CD8-positive, alpha-beta memory T cell (primary cell): ENCODE measurements at regions not wholly inside any gene's neighbourhood (a gene's known extent, or its start where the extent isn't known, plus 50 kb on each side); places are given as distances from the start of the nearest gene placed in this dataset.

Experiments used
- CTCF ChIA-PET: fragments of 350-600 bp; sonication (Branson Sonifier 250); formaldehyde crosslinking; loops from one replicate; lab custom pipeline; 2021; ENCODE audit warnings: antibody characterized with exemption; lab: Charles Lee
- POLR2A ChIA-PET: fragments of 350-600 bp; sonication (Branson Sonifier 250); formaldehyde crosslinking; loops from one replicate; lab custom pipeline; 2021; ENCODE audit warnings: antibody characterized with exemption; lab: Charles Lee
- DNase-seq, 5 donors: peaks; one replicate each; pipeline versions ENCODE4 v3.0.0 to v3.0.0-alpha.2; 2020 to 2022; ENCODE audit warnings: mixed read lengths in 1 of 5
- H3K27ac ChIP-seq: one replicate; pipeline ENCODE4 v1.7.0; 2013; ENCODE audit warnings: low read depth, mild to moderate bottlenecking, low read length, moderate library complexity
- H3K27me3 ChIP-seq: 2 replicates; pipeline ENCODE4 v1.7.0; 2013; ENCODE audit warnings: low read length, mild to moderate bottlenecking; ENCODE audit not compliant: insufficient read depth, poor library complexity, severe bottlenecking
- H3K36me3 ChIP-seq: 2 replicates; pipeline ENCODE4 v1.7.0; 2013; ENCODE audit warnings: mild to moderate bottlenecking, low read length, moderate library complexity; ENCODE audit not compliant: insufficient read depth
- H3K4me1 ChIP-seq: 2 replicates; pipeline ENCODE4 v1.7.0; 2013; ENCODE audit warnings: mild to moderate bottlenecking, low read length, moderate library complexity; ENCODE audit not compliant: insufficient read depth
- H3K4me3 ChIP-seq: 2 replicates; pipeline ENCODE4 v1.7.0; 2013; ENCODE audit warnings: mild to moderate bottlenecking, low read length
- H3K9me3 ChIP-seq: 2 replicates; pipeline ENCODE4 v1.7.0; 2013; ENCODE audit warnings: mild to moderate bottlenecking, low read length
- H3K27ac Mint-ChIP-seq, 8 donors: one replicate each; pipeline ENCODE4 v1.8.0; 2020 to 2021; ENCODE audit warnings: mixed read lengths in 8 of 8, mild to moderate bottlenecking in 6 of 8, inconsistent platforms in 3 of 8, moderate library complexity in 3 of 8
- H3K27me3 Mint-ChIP-seq, 2 donors: one replicate each; pipeline ENCODE4 v1.8.0; 2020 to 2021; ENCODE audit warnings: mixed read lengths in 2 of 2, mild to moderate bottlenecking in 1 of 2, moderate library complexity in 1 of 2
- H3K36me3 Mint-ChIP-seq, 3 donors: one replicate each; pipeline ENCODE4 v1.8.0; 2020 to 2021; ENCODE audit warnings: mixed read lengths in 3 of 3, inconsistent platforms in 1 of 3, mild to moderate bottlenecking in 1 of 3
- H3K4me1 Mint-ChIP-seq, 3 donors: one replicate each; pipeline ENCODE4 v1.8.0; 2020 to 2021; ENCODE audit warnings: mixed read lengths in 3 of 3, inconsistent platforms in 1 of 3, mild to moderate bottlenecking in 1 of 3
- H3K4me3 Mint-ChIP-seq, 7 donors: one replicate each; pipeline ENCODE4 v1.8.0; 2020 to 2021; ENCODE audit warnings: mixed read lengths in 7 of 7, mild to moderate bottlenecking in 6 of 7, moderate library complexity in 4 of 7, inconsistent platforms in 2 of 7
- H3K9me3 Mint-ChIP-seq, 5 donors: one replicate each; pipeline ENCODE4 v1.8.0; 2020 to 2022; ENCODE audit warnings: mixed read lengths in 5 of 5, mild to moderate bottlenecking in 3 of 5, moderate library complexity in 2 of 5, inconsistent platforms in 1 of 5

DNA sequence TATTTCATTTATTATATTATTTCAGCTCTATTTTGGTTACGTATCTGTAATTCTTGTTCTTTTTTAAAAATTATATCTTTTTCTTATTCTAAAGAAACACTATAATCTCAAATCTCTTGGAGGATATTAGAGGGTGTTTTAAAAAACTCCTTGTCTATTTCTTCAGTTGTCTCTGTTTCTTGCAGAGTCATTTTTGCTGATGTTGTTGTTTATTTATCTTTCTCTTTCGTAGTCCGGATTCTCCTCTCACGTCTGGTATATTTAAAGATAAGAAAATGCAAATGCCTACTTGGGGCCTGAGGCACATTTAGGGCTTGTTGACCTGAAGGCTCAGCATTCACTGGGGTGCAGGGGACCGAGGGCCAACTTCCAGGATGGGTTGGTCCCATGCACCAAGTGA is 181.2 kb upstream of the CTBP2 start:
- no peaks in the 10 kb centered on the region for H3K9me3 ChIP-seq
- no peak for DNase-seq
- POLR2A ChIA-PET = no interaction called here
- Mint-ChIP-seq H3K36me3 (no peaks in the 10 kb centered on the region), H3K27ac (no peak overlapping the region), H3K9me3 (peaks cover 0 to 7% (median 4%) of the 10 kb centered on the region in 5 donors), H3K4me3 (no peak overlapping the region), H3K4me1 (no peaks in the 10 kb centered on the region), H3K27me3 (peaks cover 3% of the 10 kb centered on the region in 2 donors)
- H3K27ac ChIP-seq = no peak overlapping the region
- H3K36me3 ChIP-seq = no peaks in the 10 kb centered on the region
- H3K4me1 ChIP-seq = no peaks in the 10 kb centered on the region
- H3K4me3 ChIP-seq = no peak overlapping the region
- CTCF ChIA-PET = no interaction called here
- H3K27me3 ChIP-seq = no peaks in the 10 kb centered on the region

DNA sequence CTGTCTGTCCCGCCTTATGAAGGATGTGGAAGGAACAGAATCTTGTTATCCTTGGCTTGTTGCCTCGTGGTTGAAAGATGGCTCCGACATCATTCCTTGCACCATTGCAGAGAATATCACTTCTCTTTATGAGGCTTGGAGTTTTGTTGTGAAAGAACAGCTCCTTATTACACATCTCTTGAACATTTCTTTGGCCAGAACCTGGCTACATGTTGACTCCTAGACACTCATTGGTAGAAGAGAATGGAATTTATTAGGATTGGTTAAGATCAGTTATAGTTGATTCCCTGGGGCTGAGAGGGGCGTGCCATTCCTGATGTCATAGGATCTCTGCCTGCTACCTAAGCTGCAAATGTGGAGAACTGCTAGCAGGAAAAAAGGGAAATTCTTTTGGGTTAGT is 180.5 kb upstream of the CTBP2 start:
- Histone ChIP-seq H3K9me3 (no peaks in the 10 kb centered on the region), H3K27me3 (no peaks in the 10 kb centered on the region), H3K36me3 (no peaks in the 10 kb centered on the region), H3K4me3 (no peak overlapping the region), H3K27ac (no peak overlapping the region), H3K4me1 (no peaks in the 10 kb centered on the region)
- Mint-ChIP-seq H3K9me3 (peaks cover 0 to 7% (median 4%) of the 10 kb centered on the region in 5 donors), H3K36me3 (no peaks in the 10 kb centered on the region), H3K27me3 (peaks cover 2 to 3% of the 10 kb centered on the region in 2 donors), H3K4me3 (no peak overlapping the region), H3K4me1 (no peaks in the 10 kb centered on the region), H3K27ac (no peak overlapping the region)
- CTCF ChIA-PET = no interaction called here
- POLR2A ChIA-PET = no interaction called here
- DNase-seq = no peak

DNA sequence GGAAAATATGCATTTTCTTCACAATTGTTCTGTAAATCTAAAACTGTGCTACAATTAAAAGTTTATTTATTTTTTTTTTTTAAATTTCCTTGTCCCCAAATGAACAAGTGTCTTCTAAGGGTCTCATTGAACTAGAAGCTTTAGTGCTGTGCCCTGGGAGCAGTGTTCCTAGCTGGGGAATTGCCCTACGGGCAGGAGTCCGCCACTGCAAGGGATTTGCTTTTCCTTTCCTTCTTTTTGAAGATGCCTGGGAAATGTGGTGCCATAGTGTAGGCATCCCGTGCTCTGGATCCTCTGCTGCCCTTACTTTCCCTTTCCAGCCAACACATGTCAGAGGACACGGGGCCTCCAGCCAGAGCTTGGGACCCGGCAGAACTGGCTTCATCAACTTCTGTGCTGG is 177.1 kb upstream of the CTBP2 start:
- no peak overlapping the region for H3K4me3 Mint-ChIP-seq
- no peaks in the 10 kb centered on the region for H3K4me1 Mint-ChIP-seq
- no peaks in the 10 kb centered on the region for H3K36me3 Mint-ChIP-seq
- H3K27me3 Mint-ChIP-seq = peaks cover 0 to 2% of the 10 kb centered on the region in 2 donors
- no peak for DNase-seq
- POLR2A ChIA-PET = no interaction called here
- peaks cover 0 to 7% (median 4%) of the 10 kb centered on the region in 5 donors for H3K9me3 Mint-ChIP-seq
- Histone ChIP-seq H3K27me3 (no peaks in the 10 kb centered on the region), H3K4me1 (no peaks in the 10 kb centered on the region), H3K36me3 (no peaks in the 10 kb centered on the region), H3K4me3 (no peak overlapping the region), H3K27ac (no peak overlapping the region), H3K9me3 (no peaks in the 10 kb centered on the region)
- H3K27ac Mint-ChIP-seq = no peak overlapping the region
- CTCF ChIA-PET = no interaction called here

DNA sequence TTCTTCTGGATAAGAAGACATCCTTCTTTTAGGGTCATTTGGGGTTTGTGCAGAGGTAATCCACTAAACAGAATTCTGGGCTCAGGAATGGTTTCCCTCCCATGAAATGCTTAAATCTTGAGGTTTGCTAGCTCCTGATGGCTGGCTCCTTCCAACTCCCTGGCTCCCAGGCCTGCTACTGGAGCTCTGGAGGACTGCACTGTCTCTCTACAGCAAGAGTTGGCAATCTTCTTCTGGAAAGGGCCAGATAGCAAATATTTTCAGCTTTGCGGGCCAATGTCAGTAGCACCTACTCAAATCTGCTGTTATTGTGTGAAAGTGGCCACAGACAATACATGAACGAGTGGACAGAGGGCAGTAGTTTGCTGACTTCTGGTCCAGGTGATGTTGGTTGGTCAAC is 174.2 kb upstream of the CTBP2 start:
- Histone ChIP-seq H3K4me1 (no peaks in the 10 kb centered on the region), H3K9me3 (no peaks in the 10 kb centered on the region), H3K36me3 (no peaks in the 10 kb centered on the region), H3K4me3 (no peak overlapping the region), H3K27ac (no peak overlapping the region), H3K27me3 (no peaks in the 10 kb centered on the region)
- Mint-ChIP-seq H3K27me3 (peaks cover 0 to 7% of the 10 kb centered on the region in 2 donors), H3K9me3 (peaks cover 0 to 3% (median 0%) of the 10 kb centered on the region in 5 donors), H3K4me1 (no peaks in the 10 kb centered on the region), H3K27ac (no peak overlapping the region), H3K36me3 (no peaks in the 10 kb centered on the region), H3K4me3 (no peak overlapping the region)
- CTCF ChIA-PET = interaction anchor here (0.9 kb wide), 1 partner anchor 11 kb away, joined by 3 read pairs; no protein-coding TSS in a partner anchor
- POLR2A ChIA-PET = no interaction called here
- no peak for DNase-seq

DNA sequence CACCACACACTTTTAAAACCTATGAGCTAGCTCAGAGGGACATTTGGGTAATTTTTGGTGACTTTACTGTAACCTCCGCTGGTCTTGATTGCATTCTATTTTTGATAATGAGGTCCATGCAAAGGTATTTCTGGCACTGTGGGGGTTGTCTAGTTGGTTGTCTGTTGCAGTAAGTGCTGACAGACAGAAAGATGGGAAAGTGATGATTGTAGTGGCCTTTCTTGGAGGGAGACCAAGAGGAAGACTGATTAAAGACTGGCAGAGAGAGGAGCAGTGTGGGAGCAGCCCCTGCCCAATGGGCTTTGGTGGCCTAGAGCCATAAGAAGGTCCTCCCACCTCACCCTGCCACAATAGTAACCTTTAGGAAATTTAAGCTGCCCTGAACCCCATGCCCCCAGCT is 173.4 kb upstream of the CTBP2 start:
- no peaks in the 10 kb centered on the region for H3K4me1 Mint-ChIP-seq
- Histone ChIP-seq H3K27me3 (no peaks in the 10 kb centered on the region), H3K36me3 (no peaks in the 10 kb centered on the region), H3K4me1 (no peaks in the 10 kb centered on the region), H3K9me3 (no peaks in the 10 kb centered on the region), H3K4me3 (no peak overlapping the region), H3K27ac (no peak overlapping the region)
- DNase-seq = no peak
- H3K9me3 Mint-ChIP-seq = peaks cover 0 to 3% (median 0%) of the 10 kb centered on the region in 5 donors
- POLR2A ChIA-PET = no interaction called here
- peaks cover 0 to 7% of the 10 kb centered on the region in 2 donors for H3K27me3 Mint-ChIP-seq
- no peak overlapping the region for H3K27ac Mint-ChIP-seq
- CTCF ChIA-PET = no interaction called here
- H3K4me3 Mint-ChIP-seq = no peak overlapping the region
- H3K36me3 Mint-ChIP-seq = no peaks in the 10 kb centered on the region

DNA sequence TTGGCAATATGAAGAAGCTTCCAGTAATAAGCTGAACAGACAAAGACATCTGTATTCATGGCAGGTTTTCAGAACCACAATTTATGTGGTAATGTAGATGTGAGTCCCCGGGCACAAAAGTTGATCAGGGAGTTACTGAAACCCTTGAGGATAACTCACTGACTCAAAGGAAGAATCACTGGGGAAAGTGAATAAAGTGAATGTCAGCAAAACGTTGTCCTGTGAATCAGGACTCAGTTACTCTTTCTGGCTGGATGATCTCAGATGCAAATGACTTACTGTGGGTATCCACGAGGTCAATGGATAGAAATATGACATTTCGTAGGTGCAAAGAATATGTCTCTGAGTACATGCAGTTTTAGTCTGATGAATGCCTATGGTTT is 172.8 kb upstream of the CTBP2 start:
- ChIA-PET CTCF (no interaction called here), POLR2A (no interaction called here)
- no peaks in the 10 kb centered on the region for H3K27me3 ChIP-seq
- peaks cover 0 to 7% of the 10 kb centered on the region in 2 donors for H3K27me3 Mint-ChIP-seq
- peaks cover 0 to under 1% (median 0%) of the 10 kb centered on the region in 3 donors for H3K36me3 Mint-ChIP-seq
- no peaks in the 10 kb centered on the region for H3K4me1 Mint-ChIP-seq
- DNase-seq = no peak
- no peaks in the 10 kb centered on the region for H3K4me1 ChIP-seq
- no peak overlapping the region for H3K27ac ChIP-seq
- H3K27ac Mint-ChIP-seq = no peak overlapping the region
- no peaks in the 10 kb centered on the region for H3K9me3 ChIP-seq
- H3K4me3 ChIP-seq = no peak overlapping the region
- H3K36me3 ChIP-seq = no peaks in the 10 kb centered on the region
- H3K4me3 Mint-ChIP-seq = no peak overlapping the region
- H3K9me3 Mint-ChIP-seq = peaks cover 0 to 3% (median 0%) of the 10 kb centered on the region in 5 donors

DNA sequence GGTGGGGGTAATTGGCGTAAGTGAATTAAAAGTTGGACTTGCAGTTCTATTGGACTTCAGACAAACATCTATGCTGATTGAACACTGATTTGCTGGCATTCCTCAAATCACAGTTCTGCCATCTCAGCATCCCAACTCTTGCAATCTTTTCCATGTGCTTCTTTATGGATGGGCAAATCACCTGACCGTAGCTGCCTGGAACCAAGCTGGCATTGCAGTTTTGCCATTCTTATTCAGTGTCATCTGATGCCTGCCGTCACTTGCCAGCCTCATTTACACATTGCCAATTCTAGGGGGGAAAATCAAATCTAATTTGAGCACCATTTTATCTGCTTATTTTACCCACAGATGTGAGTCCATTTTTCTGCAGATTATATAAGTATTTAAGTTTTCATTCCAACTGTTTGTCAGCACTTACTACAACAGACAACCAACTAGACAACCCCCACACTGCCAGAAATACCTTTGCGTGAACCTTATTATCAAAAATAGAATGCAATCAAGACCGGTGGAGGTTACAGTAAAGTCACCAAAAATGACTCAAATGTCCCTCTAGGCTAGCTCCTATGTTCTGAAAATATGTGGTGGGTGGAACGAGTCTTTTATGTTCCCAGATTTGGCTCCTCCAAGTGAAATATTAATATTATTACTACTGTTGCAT is 172.3 kb upstream of the CTBP2 start:
- no peaks in the 10 kb centered on the region for H3K36me3 ChIP-seq
- H3K36me3 Mint-ChIP-seq = peaks cover 0 to 1% (median 0%) of the 10 kb centered on the region in 3 donors
- H3K27ac ChIP-seq = no peak overlapping the region
- DNase-seq = no peak
- no peaks in the 10 kb centered on the region for H3K4me1 ChIP-seq
- no peak overlapping the region for H3K4me3 ChIP-seq
- ChIA-PET POLR2A (no interaction called here), CTCF (no interaction called here)
- no peaks in the 10 kb centered on the region for H3K4me1 Mint-ChIP-seq
- peaks cover 0 to 7% of the 10 kb centered on the region in 2 donors for H3K27me3 Mint-ChIP-seq
- H3K4me3 Mint-ChIP-seq = no peak overlapping the region
- no peaks in the 10 kb centered on the region for H3K27me3 ChIP-seq
- peaks cover 0 to 3% (median 0%) of the 10 kb centered on the region in 5 donors for H3K9me3 Mint-ChIP-seq
- H3K9me3 ChIP-seq = no peaks in the 10 kb centered on the region
- no peak overlapping the region for H3K27ac Mint-ChIP-seq

DNA sequence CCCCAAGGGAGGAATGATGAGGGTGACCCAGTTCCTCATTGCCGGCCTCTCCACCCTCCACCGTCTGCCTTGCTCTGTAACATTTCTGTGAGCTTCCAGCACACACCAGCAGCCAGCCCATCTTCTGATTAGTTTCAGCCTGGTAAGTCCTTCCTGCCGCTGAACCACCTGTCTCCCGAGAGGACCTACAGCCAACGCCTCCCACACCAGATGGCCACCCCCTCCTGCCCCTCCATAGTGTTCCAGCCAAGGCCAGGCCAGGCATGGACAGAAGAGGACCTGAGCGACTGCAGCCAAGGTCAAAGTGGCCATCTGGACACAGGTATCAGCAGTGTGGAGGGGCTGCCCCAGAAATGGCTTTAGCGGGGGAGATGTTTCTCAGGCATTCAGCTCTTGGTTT is 170.7 kb upstream of the CTBP2 start:
- Mint-ChIP-seq H3K27me3 (peaks cover 3 to 7% of the 10 kb centered on the region in 2 donors), H3K27ac (no peak overlapping the region), H3K4me1 (no peaks in the 10 kb centered on the region), H3K4me3 (no peak overlapping the region), H3K9me3 (peaks cover 0 to 4% (median 2%) of the 10 kb centered on the region in 5 donors), H3K36me3 (peaks cover 0 to 1% (median 0%) of the 10 kb centered on the region in 3 donors)
- H3K4me3 ChIP-seq = no peak overlapping the region
- CTCF ChIA-PET = no interaction called here
- no peaks in the 10 kb centered on the region for H3K4me1 ChIP-seq
- POLR2A ChIA-PET = no interaction called here
- no peak overlapping the region for H3K27ac ChIP-seq
- no peaks in the 10 kb centered on the region for H3K9me3 ChIP-seq
- H3K36me3 ChIP-seq = no peaks in the 10 kb centered on the region
- H3K27me3 ChIP-seq = no peaks in the 10 kb centered on the region
- DNase-seq = no peak
